Tibial nerve (tissue), 4 donors: ENCODE measurements at regions not wholly inside any gene's neighbourhood (a gene's known extent, or its start where the extent isn't known, plus 50 kb on each side); places are given as distances from the start of the nearest gene placed in this dataset.

Source experiments
- DNase-seq, 2 donors: peaks; one replicate each; pipeline ENCODE4 v3.0.0-alpha.2; 2019; ENCODE audit warnings: low spot score in 2 of 2
- H3K27ac ChIP-seq, 4 donors: fragments of 200-600 bp; sonication (generic) in 3 of 4; one replicate each; pipeline ENCODE4 v1.5.1; 2017 to 2019; ENCODE audit warnings: mild to moderate bottlenecking in 1 of 4
- H3K27me3 ChIP-seq, 2 donors: fragments of 200-600 bp; sonication (generic) in 1 of 2; one replicate each; pipeline versions ENCODE4 v1.5.1 to v1.6.0; 2017 to 2019
- H3K36me3 ChIP-seq, 3 donors: fragments of 200-600 bp; sonication (generic); one replicate each; pipeline ENCODE4 v1.5.1; 2018 to 2019
- H3K4me1 ChIP-seq, 4 donors: fragments of 200-600 bp; sonication (generic) in 3 of 4; one replicate each; pipeline ENCODE4 v1.5.1; 2017 to 2019
- H3K4me3 ChIP-seq, 4 donors: fragments of 200-600 bp; sonication (generic) in 3 of 4; one replicate each; pipeline ENCODE4 v1.5.1; 2017 to 2019; ENCODE audit warnings: mild to moderate bottlenecking in 1 of 4, moderate library complexity in 1 of 4
- H3K9me3 ChIP-seq, 4 donors: fragments of 200-600 bp; sonication (generic) in 3 of 4; one replicate each; pipeline ENCODE4 v1.5.1; 2017 to 2019
- CTCF ChIP-seq, 5 experiments: fragments of 200-600 bp in 3 of 5; fragments of 450-650 bp in 2 of 5; sonication (generic) in 3 of 5; IDR thresholded peaks; one replicate each; pipeline ENCODE4 v1.5.1; 2016 to 2019; ENCODE audit warnings: antibody characterized with exemption in 5 of 5, mild to moderate bottlenecking in 3 of 5, moderate library complexity in 2 of 5
- EP300 ChIP-seq, 2 donors: sonication (generic); formaldehyde crosslinking; IDR thresholded peaks; one replicate each; pipeline ENCODE4 v1.6.1; 2017; ENCODE audit warnings: antibody characterized with exemption in 2 of 2, mild to moderate bottlenecking in 1 of 2
- POLR2A ChIP-seq, 2 donors: fragments of 450-650 bp; IDR thresholded peaks; one replicate each; pipeline ENCODE4 v1.6.1; 2017; ENCODE audit warnings: antibody characterized with exemption in 2 of 2, mild to moderate bottlenecking in 2 of 2, moderate library complexity in 2 of 2
- WGBS, 2 donors: methylation state at CpG; one replicate each; pipeline ENCODE4 v1.1.5; 2018; 5-methylcytosine and 5-hydroxymethylcytosine counted together

- Histone ChIP-seq H3K36me3 (no peaks in the 10 kb centered on the region), H3K4me1 (no peaks in the 10 kb centered on the region), H3K27ac (no peak overlapping the region), H3K27me3 (no peaks in the 10 kb centered on the region), H3K4me3 (no peak overlapping the region), H3K9me3 (peaks cover 0 to 2% (median 0%) of the 10 kb centered on the region in 4 donors)
- DNase-seq: no peak
- TF ChIP-seq CTCF (IDR thresholded peaks at IDR 0.05): no peak
- TF ChIP-seq POLR2A (IDR thresholded peaks at IDR 0.05): no peak
- TF ChIP-seq EP300 (IDR thresholded peaks at IDR 0.05): no peak
- WGBS, 2 donors: 52% methylated on average over 6 of the region's 6 CpGs
These were observed 211.0 kb downstream of the KCNE4 start for GRCh38 chr2:223262946-223263345.

DNA sequence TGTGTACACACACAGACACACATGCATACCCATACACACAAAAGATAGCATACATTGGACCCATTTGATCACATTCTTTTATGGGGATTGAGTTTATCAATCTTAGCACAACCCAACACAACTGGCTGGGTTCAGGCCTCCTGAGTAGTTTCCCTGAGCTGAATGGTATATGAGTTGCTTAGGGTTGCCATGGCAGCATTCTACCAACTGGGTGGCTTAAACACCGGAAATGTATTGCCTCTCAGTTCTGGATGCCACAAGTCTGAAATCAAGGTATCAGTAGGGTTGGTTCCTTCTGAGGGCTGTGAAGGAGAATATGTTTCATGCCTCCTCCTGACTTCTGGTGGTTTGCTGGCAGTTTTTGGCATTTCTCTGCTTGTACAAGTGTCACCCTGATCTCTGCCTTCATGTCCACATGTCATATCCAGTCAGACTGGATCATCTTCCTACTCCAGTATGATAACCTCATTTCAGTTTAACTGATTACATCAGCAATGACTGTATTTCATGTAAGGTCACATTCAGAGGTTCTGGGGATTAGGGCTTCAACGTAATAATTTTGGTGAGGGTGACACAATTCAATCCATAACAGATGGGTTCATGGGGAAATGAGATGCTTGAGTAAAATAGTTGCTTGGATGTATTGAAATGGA is 212.7 kb downstream of the KCNE4 start:
- peaks cover 0 to 2% (median 0%) of the 10 kb centered on the region in 4 donors for H3K9me3 ChIP-seq
- no peak overlapping the region for H3K4me3 ChIP-seq
- TF ChIP-seq CTCF (IDR thresholded peaks at IDR 0.05): no peak
- TF ChIP-seq POLR2A (IDR thresholded peaks at IDR 0.05): no peak
- no peak for TF ChIP-seq EP300 (IDR thresholded peaks at IDR 0.05)
- 65 to 81% methylated on average over 2 of the region's 2 CpGs for WGBS, 2 donors
- H3K4me1 ChIP-seq: no peaks in the 10 kb centered on the region
- no peak for DNase-seq
- no peaks in the 10 kb centered on the region for H3K36me3 ChIP-seq
- H3K27ac ChIP-seq: no peak overlapping the region
- H3K27me3 ChIP-seq: no peaks in the 10 kb centered on the region

- Histone ChIP-seq H3K27me3 (no peaks in the 10 kb centered on the region), H3K36me3 (no peaks in the 10 kb centered on the region), H3K4me3 (no peak overlapping the region), H3K27ac (no peak overlapping the region), H3K9me3 (no peaks in the 10 kb centered on the region), H3K4me1 (no peaks in the 10 kb centered on the region)
- no peak for DNase-seq
- 75 to 83% methylated on average over 6 of the region's 6 CpGs for WGBS, 2 donors
- TF ChIP-seq EP300 (IDR thresholded peaks at IDR 0.05): no peak
- TF ChIP-seq CTCF (IDR thresholded peaks at IDR 0.05): no peak
- TF ChIP-seq POLR2A (IDR thresholded peaks at IDR 0.05): no peak
These were observed 215.4 kb downstream of the KCNE4 start for GRCh38 chr2:223267160-223267951.

- Histone ChIP-seq H3K9me3 (no peaks in the 10 kb centered on the region), H3K36me3 (no peaks in the 10 kb centered on the region), H3K4me3 (no peak overlapping the region), H3K4me1 (no peaks in the 10 kb centered on the region), H3K27ac (no peak overlapping the region), H3K27me3 (no peaks in the 10 kb centered on the region)
- no peak for TF ChIP-seq CTCF (IDR thresholded peaks at IDR 0.05)
- no peak for TF ChIP-seq EP300 (IDR thresholded peaks at IDR 0.05)
- no peak for TF ChIP-seq POLR2A (IDR thresholded peaks at IDR 0.05)
- DNase-seq: no peak
- WGBS, 2 donors: 77 to 78% methylated on average over 1 of the region's 1 CpG
These were observed 217.4 kb downstream of the KCNE4 start for GRCh38 chr2:223269386-223269785.

DNA sequence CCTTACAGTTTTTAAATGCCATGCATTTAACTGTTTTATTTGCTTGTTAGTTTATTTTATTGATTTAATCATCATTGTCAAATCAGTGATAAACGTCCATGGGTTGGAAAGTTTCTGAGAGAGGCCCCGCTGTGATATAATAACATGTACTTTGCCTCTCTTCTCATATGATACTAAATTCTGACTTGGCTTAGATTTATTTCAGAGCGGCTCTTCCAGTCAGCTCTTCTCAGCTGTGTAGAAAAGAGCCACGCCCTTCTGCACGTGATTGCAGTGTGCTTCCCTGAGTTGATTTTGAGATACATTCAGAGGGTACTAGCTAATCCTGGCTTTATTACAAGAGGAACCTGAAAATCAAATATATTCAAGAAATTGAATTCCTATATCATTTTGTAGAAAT is 218.6 kb downstream of the KCNE4 start:
- Histone ChIP-seq H3K36me3 (no peaks in the 10 kb centered on the region), H3K27ac (no peak overlapping the region), H3K4me1 (no peaks in the 10 kb centered on the region), H3K4me3 (no peak overlapping the region), H3K9me3 (no peaks in the 10 kb centered on the region), H3K27me3 (no peaks in the 10 kb centered on the region)
- WGBS, 2 donors: 84 to 89% methylated on average over 5 of the region's 5 CpGs
- no peak for TF ChIP-seq POLR2A (IDR thresholded peaks at IDR 0.05)
- no peak for TF ChIP-seq CTCF (IDR thresholded peaks at IDR 0.05)
- no peak for TF ChIP-seq EP300 (IDR thresholded peaks at IDR 0.05)
- no peak for DNase-seq
